AG10803 (cell line): ENCODE measurements at regions not wholly inside any gene's neighbourhood (a gene's known extent, or its start where the extent isn't known, plus 50 kb on each side); places are given as distances from the start of the nearest gene placed in this dataset.
"Not testable (repeated sequence)": the region's sequence is repeated elsewhere in the genome, so short reads cannot be mapped to it uniquely, and the experiment has no call there.

Experiments
- DNase-seq: peaks from one replicate; pipeline ENCODE4 v3.0.0; 2010; ENCODE audit warnings: low read depth
- H3K4me3 ChIP-seq: 2 replicates; pipeline ENCODE4 v1.5.1; 2011; ENCODE audit warnings: mild to moderate bottlenecking, low read length, control low read depth
- TF ChIP-seq, protein P1 (sequence below): conservative IDR thresholded peaks from 2 replicates; pipeline ENCODE4 v1.5.1; 2011; ENCODE audit warnings: mild to moderate bottlenecking, low read length, control low read depth, inconsistent platforms

GRCh38 chr1:146409116-146409801 is 180.4 kb upstream of the NOTCH2NLA start:
- not testable (repeated sequence) for H3K4me3 ChIP-seq, DNase-seq

GRCh38 chr1:146401281-146401825 is 172.5 kb upstream of the NOTCH2NLA start:
- not testable (repeated sequence) for DNase-seq, H3K4me3 ChIP-seq
- TF ChIP-seq, protein P1, sequence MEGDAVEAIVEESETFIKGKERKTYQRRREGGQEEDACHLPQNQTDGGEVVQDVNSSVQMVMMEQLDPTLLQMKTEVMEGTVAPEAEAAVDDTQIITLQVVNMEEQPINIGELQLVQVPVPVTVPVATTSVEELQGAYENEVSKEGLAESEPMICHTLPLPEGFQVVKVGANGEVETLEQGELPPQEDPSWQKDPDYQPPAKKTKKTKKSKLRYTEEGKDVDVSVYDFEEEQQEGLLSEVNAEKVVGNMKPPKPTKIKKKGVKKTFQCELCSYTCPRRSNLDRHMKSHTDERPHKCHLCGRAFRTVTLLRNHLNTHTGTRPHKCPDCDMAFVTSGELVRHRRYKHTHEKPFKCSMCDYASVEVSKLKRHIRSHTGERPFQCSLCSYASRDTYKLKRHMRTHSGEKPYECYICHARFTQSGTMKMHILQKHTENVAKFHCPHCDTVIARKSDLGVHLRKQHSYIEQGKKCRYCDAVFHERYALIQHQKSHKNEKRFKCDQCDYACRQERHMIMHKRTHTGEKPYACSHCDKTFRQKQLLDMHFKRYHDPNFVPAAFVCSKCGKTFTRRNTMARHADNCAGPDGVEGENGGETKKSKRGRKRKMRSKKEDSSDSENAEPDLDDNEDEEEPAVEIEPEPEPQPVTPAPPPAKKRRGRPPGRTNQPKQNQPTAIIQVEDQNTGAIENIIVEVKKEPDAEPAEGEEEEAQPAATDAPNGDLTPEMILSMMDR, result peak; percentile 47

GRCh38 chr1:146400173-146401121 is 171.6 kb upstream of the NOTCH2NLA start:
- H3K4me3 ChIP-seq, DNase-seq: not testable (repeated sequence)

- not testable (repeated sequence) for DNase-seq, H3K4me3 ChIP-seq
Observed at GRCh38 chr1:146399225-146399624, 170.4 kb upstream of the NOTCH2NLA start.

DNA sequence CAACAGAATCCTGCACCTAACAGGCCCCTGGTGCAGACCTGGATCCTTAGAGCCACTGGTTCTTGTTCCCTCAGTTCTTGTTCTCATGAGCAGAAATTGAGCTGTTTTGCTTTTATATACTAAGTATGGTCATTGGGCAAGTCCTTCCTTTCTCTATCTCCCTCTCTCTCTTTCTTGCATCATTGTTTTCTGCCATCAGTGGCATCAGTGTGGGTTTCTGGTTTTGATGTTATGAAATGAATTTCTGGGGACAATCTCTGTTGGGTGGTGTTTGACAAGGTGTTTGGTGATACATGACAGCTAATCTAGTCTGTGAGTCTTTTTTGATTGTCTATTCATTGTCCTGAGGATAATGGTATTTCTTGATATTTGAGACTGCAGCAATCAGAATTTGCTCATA is 168.0 kb upstream of the NOTCH2NLA start:
- not testable (repeated sequence) for H3K4me3 ChIP-seq, DNase-seq

- not testable (repeated sequence) for DNase-seq, H3K4me3 ChIP-seq
Observed at GRCh38 chr1:146396242-146396641, 167.4 kb upstream of the NOTCH2NLA start.

- H3K4me3 ChIP-seq, DNase-seq: not testable (repeated sequence)
Observed at GRCh38 chr1:146393796-146394195, 165.0 kb upstream of the NOTCH2NLA start.

GRCh38 chr1:146393154-146393553 is 164.3 kb upstream of the NOTCH2NLA start:
- not testable (repeated sequence) for DNase-seq, H3K4me3 ChIP-seq

- not testable (repeated sequence) for DNase-seq, H3K4me3 ChIP-seq
Observed at GRCh38 chr1:146389178-146389577, 160.4 kb upstream of the NOTCH2NLA start.

GRCh38 chr1:146387750-146388469 is 159.1 kb upstream of the NOTCH2NLA start:
- peak; percentile 4 for DNase-seq
- H3K4me3 ChIP-seq, result not testable (repeated sequence)

- H3K4me3 ChIP-seq, result peak overlapping the region; percentile 60
- peak; percentile 91 for DNase-seq
Observed at GRCh38 chr1:146386851-146387749, 158.3 kb upstream of the NOTCH2NLA start.

- H3K4me3 ChIP-seq, DNase-seq: not testable (repeated sequence)
Observed at GRCh38 chr1:146381196-146381595, 152.4 kb upstream of the NOTCH2NLA start.

DNA sequence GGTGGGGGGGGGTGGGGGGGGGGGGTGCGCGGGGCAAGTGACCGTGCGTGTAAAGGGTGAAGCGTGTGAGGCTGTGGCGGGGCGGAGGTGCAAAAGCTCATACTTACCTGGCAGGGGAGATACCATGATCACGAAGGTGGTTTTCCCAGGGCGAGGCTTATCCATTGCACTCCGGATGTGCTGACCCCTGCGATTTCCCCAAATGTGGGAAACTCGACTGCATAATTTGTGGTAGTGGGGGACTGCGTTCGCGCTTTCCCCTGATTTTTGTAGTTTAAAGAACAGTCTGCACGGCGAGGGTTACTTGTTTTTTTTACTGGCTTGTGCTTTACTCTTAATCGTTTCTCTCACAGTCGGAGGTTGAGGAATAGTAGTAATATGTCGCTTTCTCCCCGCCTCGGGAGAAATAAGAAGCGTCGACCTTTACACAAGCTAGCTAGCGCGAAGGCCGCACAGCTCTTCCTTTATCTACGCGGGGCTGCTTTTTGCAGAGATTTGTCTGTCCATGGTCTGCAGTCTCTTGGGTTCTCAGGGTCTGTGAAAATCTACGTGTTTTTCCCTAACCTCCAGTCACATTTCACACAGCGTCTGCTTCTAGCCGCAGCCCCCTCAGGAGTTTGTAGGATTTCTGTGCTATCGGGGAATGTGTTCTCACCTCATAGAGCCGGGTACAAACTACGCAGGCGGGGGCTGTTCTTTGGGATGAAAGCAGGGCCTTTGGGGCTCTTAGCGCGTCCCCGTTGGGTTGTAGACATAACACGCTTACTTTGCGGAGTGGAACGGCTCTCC is 148.1 kb upstream of the NOTCH2NLA start:
- peak overlapping the region; percentile 45 for H3K4me3 ChIP-seq

DNA sequence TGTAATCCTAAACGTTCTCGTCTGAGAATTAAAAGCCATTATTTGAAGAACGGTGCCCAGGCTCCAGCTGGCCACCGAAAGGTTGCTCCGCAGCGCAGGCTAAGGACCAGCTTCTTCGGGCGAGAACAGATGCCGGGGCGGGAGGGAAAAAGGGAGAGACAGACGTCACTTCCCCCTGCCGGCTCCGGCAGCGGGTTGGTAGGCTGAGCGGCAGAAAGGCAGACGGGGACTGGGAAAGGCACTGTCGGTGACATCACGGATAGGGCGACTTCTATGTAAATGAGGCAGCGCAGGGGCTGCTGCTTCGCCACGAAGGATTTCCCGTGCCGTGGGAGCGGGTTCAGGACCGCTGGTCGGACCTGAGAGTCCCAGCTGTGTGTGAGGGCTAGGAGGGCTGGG is 147.5 kb upstream of the NOTCH2NLA start:
- DNase-seq, result peak; percentile 79
- H3K4me3 ChIP-seq, result peak overlapping the region; percentile 46

More for the DNA sequence above, 148.1 kb upstream of the NOTCH2NLA start:
- DNase-seq, result peak; percentile 98

DNA sequence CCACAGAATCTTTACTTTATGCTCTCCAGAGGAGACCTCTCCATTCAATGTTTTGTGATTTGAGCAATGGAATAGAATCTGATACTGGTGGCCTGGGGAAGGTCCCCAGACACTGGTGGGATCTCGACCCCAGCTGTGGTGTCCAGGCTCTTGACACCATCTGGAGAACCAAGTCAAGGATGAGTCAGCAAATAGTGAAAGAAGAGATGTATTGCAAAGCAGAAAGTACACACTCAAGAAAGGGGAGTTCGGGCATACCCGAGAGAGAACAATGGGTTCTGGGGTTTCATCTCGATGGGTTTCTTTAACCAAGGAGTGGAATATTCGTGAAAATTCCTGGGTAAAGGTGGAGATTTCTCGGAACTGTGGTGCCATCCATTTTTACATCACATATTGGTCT is 146.3 kb upstream of the NOTCH2NLA start:
- not testable (repeated sequence) for H3K4me3 ChIP-seq, DNase-seq

DNA sequence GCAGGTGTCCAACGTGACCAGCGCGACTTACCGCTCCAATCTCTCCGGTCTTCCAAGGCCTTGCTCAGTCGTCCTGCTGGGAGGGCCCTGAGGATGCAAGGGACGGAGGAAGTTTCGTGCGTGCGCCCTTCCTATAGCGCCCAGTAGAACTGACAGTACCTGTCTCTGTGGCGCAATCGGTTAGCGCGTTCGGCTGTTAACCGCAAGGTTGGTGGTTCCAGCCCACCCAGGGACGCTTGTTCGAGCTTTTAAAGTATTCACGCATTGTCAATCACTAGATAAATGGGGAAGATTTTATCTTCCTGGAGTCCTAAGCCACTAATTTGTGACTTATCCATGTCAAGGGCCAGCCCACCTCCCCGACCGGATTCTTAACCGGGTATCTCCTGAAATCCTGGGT is 141.1 kb upstream of the NOTCH2NLA start:
- DNase-seq, result peak; percentile 62
- peak overlapping the region; percentile 36 for H3K4me3 ChIP-seq
